Duodenal mucosa (tissue), 2 donors: ENCODE measurements at regions not wholly inside any gene's neighbourhood (a gene's known extent, or its start where the extent isn't known, plus 50 kb on each side); places are given as distances from the start of the nearest gene placed in this dataset.

Experiments used
- H3K27ac ChIP-seq: one replicate; pipeline ENCODE4 v1.7.0; 2013; ENCODE audit warnings: low read depth, low read length
- H3K27me3 ChIP-seq, 2 donors: one replicate each; pipeline ENCODE4 v1.7.0; 2013; ENCODE audit warnings: low read length in 2 of 2, control low read depth in 1 of 2; ENCODE audit not compliant: insufficient read depth in 2 of 2, control insufficient read depth in 1 of 2
- H3K36me3 ChIP-seq, 2 donors: one replicate each; pipeline ENCODE4 v1.7.0; 2013; ENCODE audit warnings: low read length in 2 of 2, control low read depth in 1 of 2; ENCODE audit not compliant: insufficient read depth in 2 of 2, control insufficient read depth in 1 of 2
- H3K4me1 ChIP-seq, 2 donors: one replicate each; pipeline ENCODE4 v1.7.0; 2013; ENCODE audit warnings: low read length in 2 of 2, control low read depth in 1 of 2; ENCODE audit not compliant: insufficient read depth in 2 of 2, control insufficient read depth in 1 of 2
- H3K4me3 ChIP-seq, 2 donors: one replicate each; pipeline ENCODE4 v1.7.0; 2013; ENCODE audit warnings: low read length in 2 of 2, low read depth in 1 of 2
- H3K9ac ChIP-seq, 2 donors: one replicate each; pipeline ENCODE4 v1.7.0; 2013; ENCODE audit warnings: low read length in 2 of 2, low read depth in 1 of 2
- H3K9me3 ChIP-seq, 2 donors: one replicate each; pipeline ENCODE4 v1.7.0; 2013; ENCODE audit warnings: low read length in 2 of 2, control low read depth in 1 of 2; ENCODE audit not compliant: control insufficient read depth in 1 of 2

- H3K9ac ChIP-seq = no peak overlapping the region
- no peaks in the 10 kb centered on the region for H3K4me1 ChIP-seq
- H3K4me3 ChIP-seq = no peak overlapping the region
- no peaks in the 10 kb centered on the region for H3K36me3 ChIP-seq
- no peak overlapping the region for H3K27ac ChIP-seq
- no peaks in the 10 kb centered on the region for H3K9me3 ChIP-seq
- H3K27me3 ChIP-seq = no peaks in the 10 kb centered on the region
These were observed 61.4 kb downstream of the ZXDA start for GRCh38 chrX:57848857-57849256.

- Histone ChIP-seq H3K9me3 (no peaks in the 10 kb centered on the region), H3K4me3 (no peak overlapping the region), H3K4me1 (no peaks in the 10 kb centered on the region)
These were observed 87.4 kb downstream of the ZXDA start for GRCh38 chrX:57822818-57823217.

GRCh38 chrX:57822398-57822797 is 87.9 kb downstream of the ZXDA start:
- H3K9ac ChIP-seq = no peak overlapping the region

More at GRCh38 chrX:57822818-57823217, 87.4 kb downstream of the ZXDA start:
- Histone ChIP-seq H3K9ac (no peak overlapping the region), H3K36me3 (no peaks in the 10 kb centered on the region), H3K27ac (no peak overlapping the region), H3K27me3 (no peaks in the 10 kb centered on the region)

GRCh38 chrX:57821703-57822387 is 88.4 kb downstream of the ZXDA start:
- Histone ChIP-seq H3K4me3 (peak overlapping the region; percentile 8 to 54), H3K36me3 (no peaks in the 10 kb centered on the region), H3K9me3 (no peaks in the 10 kb centered on the region), H3K27me3 (no peaks in the 10 kb centered on the region), H3K9ac (no peak overlapping the region), H3K4me1 (no peaks in the 10 kb centered on the region), H3K27ac (no peak overlapping the region)

More at GRCh38 chrX:57822398-57822797, 87.9 kb downstream of the ZXDA start:
- Histone ChIP-seq H3K27ac (no peak overlapping the region), H3K4me3 (peak overlapping the region in 1 of 2 donors; percentile 54), H3K4me1 (no peaks in the 10 kb centered on the region), H3K27me3 (no peaks in the 10 kb centered on the region), H3K36me3 (no peaks in the 10 kb centered on the region), H3K9me3 (no peaks in the 10 kb centered on the region)

GRCh38 chrX:57817302-57817701 is 93.0 kb downstream of the ZXDA start:
- no peak overlapping the region for H3K4me3 ChIP-seq
- H3K27ac ChIP-seq = no peak overlapping the region
- H3K27me3 ChIP-seq = no peaks in the 10 kb centered on the region
- no peaks in the 10 kb centered on the region for H3K9me3 ChIP-seq
- H3K4me1 ChIP-seq = no peaks in the 10 kb centered on the region
- H3K9ac ChIP-seq = no peak overlapping the region
- no peaks in the 10 kb centered on the region for H3K36me3 ChIP-seq

- H3K27ac ChIP-seq = no peak overlapping the region
- no peaks in the 10 kb centered on the region for H3K9me3 ChIP-seq
- H3K27me3 ChIP-seq = no peaks in the 10 kb centered on the region
- H3K4me1 ChIP-seq = no peaks in the 10 kb centered on the region
- H3K4me3 ChIP-seq = no peak overlapping the region
- no peak overlapping the region for H3K9ac ChIP-seq
- H3K36me3 ChIP-seq = no peaks in the 10 kb centered on the region
These were observed 92.6 kb upstream of the NLRP2B start for GRCh38 chrX:57772637-57773036.

- Histone ChIP-seq H3K9me3 (no peaks in the 10 kb centered on the region), H3K27me3 (no peaks in the 10 kb centered on the region), H3K9ac (no peak overlapping the region), H3K4me3 (no peak overlapping the region), H3K36me3 (no peaks in the 10 kb centered on the region), H3K27ac (no peak overlapping the region), H3K4me1 (no peaks in the 10 kb centered on the region)
These were observed 91.6 kb upstream of the NLRP2B start for GRCh38 chrX:57771689-57772088.

- Histone ChIP-seq H3K4me1 (no peaks in the 10 kb centered on the region), H3K9me3 (no peaks in the 10 kb centered on the region), H3K27me3 (no peaks in the 10 kb centered on the region)
These were observed 72.8 kb upstream of the NLRP2B start for GRCh38 chrX:57752866-57753265.

GRCh38 chrX:57741107-57741506 is 61.0 kb upstream of the NLRP2B start:
- H3K27me3 ChIP-seq = no peaks in the 10 kb centered on the region
- H3K4me3 ChIP-seq = no peak overlapping the region
- no peaks in the 10 kb centered on the region for H3K4me1 ChIP-seq
- H3K36me3 ChIP-seq = no peaks in the 10 kb centered on the region
- no peaks in the 10 kb centered on the region for H3K9me3 ChIP-seq
- H3K9ac ChIP-seq = no peak overlapping the region
- no peak overlapping the region for H3K27ac ChIP-seq

More at GRCh38 chrX:57752866-57753265, 72.8 kb upstream of the NLRP2B start:
- no peak overlapping the region for H3K4me3 ChIP-seq
- H3K9ac ChIP-seq = no peak overlapping the region
- H3K36me3 ChIP-seq = no peaks in the 10 kb centered on the region
- no peak overlapping the region for H3K27ac ChIP-seq

- H3K27ac ChIP-seq = no peak overlapping the region
- H3K9ac ChIP-seq = no peak overlapping the region
- no peaks in the 10 kb centered on the region for H3K36me3 ChIP-seq
- no peaks in the 10 kb centered on the region for H3K9me3 ChIP-seq
- H3K4me1 ChIP-seq = no peaks in the 10 kb centered on the region
- no peak overlapping the region for H3K4me3 ChIP-seq
- no peaks in the 10 kb centered on the region for H3K27me3 ChIP-seq
These were observed 57.8 kb upstream of the NLRP2B start for GRCh38 chrX:57737881-57738280.
